ENCODE measurements at regions not wholly inside any gene's neighbourhood (a gene's known extent, or its start where the extent isn't known, plus 50 kb on each side); places are given as distances from the start of the nearest gene placed in this dataset.

- Histone ChIP-seq H4K20me1 (replicated peaks; ENCODE audit: control insufficient read depth, insufficient read depth, low read length) (no peaks in the 10 kb centered on the region), H3K4me1 (replicated peaks in 1 of 2; ENCODE audit: control insufficient read depth in 2 of 2, insufficient read depth in 2 of 2, low read length in 2 of 2) (no peaks in the 10 kb centered on the region), H3K4me2 (ENCODE audit: insufficient read depth, low read length) (no peak overlapping the region), H3K36me3 (ENCODE audit: control insufficient read depth, insufficient read depth, low read length) (no peaks in the 10 kb centered on the region), H3K4me3 (no peak overlapping the region), H3K27ac (ENCODE audit: extremely low read depth, low read depth, low read length) (no peak overlapping the region), H3K27me3 (ENCODE audit: control insufficient read depth in 2 of 2, insufficient read depth in 2 of 2, low read length in 2 of 2) (no peaks in the 10 kb centered on the region), H2AFZ (ENCODE audit: low read depth, low read length) (no peak overlapping the region), H3K9ac (ENCODE audit: insufficient read depth in 1 of 2, low read depth in 2 of 2, low read length in 2 of 2) (no peak overlapping the region), H3K9me1 (ENCODE audit: control insufficient read depth, insufficient read depth, low read length) (no peaks in the 10 kb centered on the region), H3K79me2 (ENCODE audit: control insufficient read depth, insufficient read depth, low read length) (no peaks in the 10 kb centered on the region), H3K9me3 (replicated peaks; ENCODE audit: control insufficient read depth, insufficient read depth, low read depth, low read length) (no peaks in the 10 kb centered on the region)
- intact Hi-C loops (cut with micrococcal nuclease), result no loop called here
- ATAC-seq (no peak), DNase-seq (ENCODE audit: extremely low read depth in 1 of 4, low spot score in 3 of 4) (no peak), FAIRE-seq (no peak)
- BruUV-seq (replicated peaks), result no TSS peak
- in situ Hi-C loops (cut with MboI), result no loop called here
- WGBS (ENCODE audit: insufficient coverage, low coverage, missing lambda C conversion rate), result 8% methylated on average over 1 of the region's 1 CpG
- ChIA-PET CTCF (ENCODE audit: low intra/inter-chr PET ratio) (interaction anchor here (0.6 kb wide), 1 partner anchor 94 kb away, joined by 5 read pairs; no protein-coding TSS in a partner anchor), POLR2A (no interaction called here)
- no peak for TF ChIP-seq EP400 (IDR thresholded peaks at IDR 0.05)
- no peak for TF ChIP-seq NR4A1 (CRISPR knock-in tag; IDR thresholded peaks at IDR 0.05)
- TF ChIP-seq NR4A1 (tag; IDR thresholded peaks at IDR 0.05), result no peak
- TF ChIP-seq BRD4 (IDR thresholded peaks at IDR 0.05), result no peak
- no peak for TF ChIP-seq RBM15 (IDR thresholded peaks at IDR 0.05; ENCODE audit: insufficient read depth, low read length)
These were observed 159.2 kb upstream of the SLC24A2 start for GRCh38 chr9:19947996-19948395.

GRCh38 chr9:19946441-19947109, 157.7 kb upstream of the SLC24A2 start:
- FAIRE-seq (no peak), ATAC-seq (no peak), DNase-seq (ENCODE audit: extremely low read depth in 1 of 4, low spot score in 3 of 4) (no peak)
- intact Hi-C loops (cut with micrococcal nuclease) (no loop called here), in situ Hi-C loops (cut with MboI) (no loop called here)
- no peak overlapping the region for H3K4me2 ChIP-seq (ENCODE audit: insufficient read depth, low read length)
- H3K27ac ChIP-seq (ENCODE audit: extremely low read depth, low read depth, low read length), result no peak overlapping the region
- POLR2A ChIA-PET, result no interaction called here
- TF ChIP-seq CTCF (IDR thresholded peaks at IDR 0.05 in 2 of 3, conservative IDR thresholded peaks at IDR 0.05 in 1 of 3; ENCODE audit: insufficient read depth in 2 of 3, low read depth in 1 of 3, low read length in 3 of 3) (peak in 1 of 3 experiments; percentile 12; a peak in 1 of 6 replicates), RAD21 (CRISPR knock-in tag; conservative IDR thresholded peaks at IDR 0.05 in 1 of 2, IDR thresholded peaks at IDR 0.05 in 1 of 2) (peak in 1 of 2 experiments; percentile 17; a peak in 1 of 4 replicates), GTF2B (IDR thresholded peaks at IDR 0.05; ENCODE audit: extremely low read depth, insufficient read length) (no peak)
- H3K9me1 ChIP-seq (ENCODE audit: control insufficient read depth, insufficient read depth, low read length), result no peaks in the 10 kb centered on the region
- H3K4me1 ChIP-seq (replicated peaks in 1 of 2; ENCODE audit: control insufficient read depth in 2 of 2, insufficient read depth in 2 of 2, low read length in 2 of 2), result no peaks in the 10 kb centered on the region
- H3K27me3 ChIP-seq (ENCODE audit: control insufficient read depth in 2 of 2, insufficient read depth in 2 of 2, low read length in 2 of 2), result no peaks in the 10 kb centered on the region
- no TSS peak for BruUV-seq (replicated peaks)
- CTCF ChIA-PET (ENCODE audit: low intra/inter-chr PET ratio), result no interaction called here
- no peaks in the 10 kb centered on the region for H3K79me2 ChIP-seq (ENCODE audit: control insufficient read depth, insufficient read depth, low read length)
- H3K9me3 ChIP-seq (replicated peaks; ENCODE audit: control insufficient read depth, insufficient read depth, low read depth, low read length), result no peaks in the 10 kb centered on the region
- no peak overlapping the region for H3K9ac ChIP-seq (ENCODE audit: insufficient read depth in 1 of 2, low read depth in 2 of 2, low read length in 2 of 2)
- WGBS (ENCODE audit: insufficient coverage, low coverage, missing lambda C conversion rate), result 0% methylated on average over 4 of the region's 4 CpGs
- H3K4me3 ChIP-seq, result no peak overlapping the region
- no peaks in the 10 kb centered on the region for H4K20me1 ChIP-seq (replicated peaks; ENCODE audit: control insufficient read depth, insufficient read depth, low read length)
- H2AFZ ChIP-seq (ENCODE audit: low read depth, low read length), result no peak overlapping the region
- H3K36me3 ChIP-seq (ENCODE audit: control insufficient read depth, insufficient read depth, low read length), result no peaks in the 10 kb centered on the region
